PC-9 (cell line): ENCODE measurements at regions not wholly inside any gene's neighbourhood (a gene's known extent, or its start where the extent isn't known, plus 50 kb on each side); places are given as distances from the start of the nearest gene placed in this dataset.

Experiments
- EZH2 ChIP-seq: fragments of 200-600 bp; sonication (generic); IDR thresholded peaks from 2 replicates; pipeline ENCODE4 v1.8.0; 2017; ENCODE audit warnings: antibody characterized with exemption, low read depth
- TF ChIP-seq, protein P1 (sequence below): fragments of 200-600 bp; sonication (generic); conservative IDR thresholded peaks from 2 replicates; pipeline ENCODE4 v1.6.1; 2017; ENCODE audit warnings: mixed run types, antibody characterized with exemption, mild to moderate bottlenecking, moderate library complexity

DNA sequence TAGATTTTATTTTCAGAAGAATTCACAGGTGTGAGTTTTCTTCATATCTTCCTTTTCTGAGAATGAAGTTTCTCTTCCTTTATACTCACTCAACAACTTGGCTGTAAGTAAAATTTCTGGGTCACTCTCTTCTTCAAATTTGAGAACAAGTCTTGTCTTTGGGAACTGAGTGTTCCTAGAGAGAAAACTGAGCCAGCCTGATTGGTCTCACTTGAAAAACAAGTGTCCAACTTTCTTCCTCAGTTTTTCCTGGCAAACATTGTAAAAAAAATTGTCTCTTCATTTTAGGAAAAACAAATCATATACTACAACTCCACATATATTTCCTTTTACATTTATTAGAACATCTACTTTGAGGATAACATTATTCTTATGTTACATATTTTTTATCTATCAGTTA is 156.1 kb upstream of the GHR start:
- TF ChIP-seq, protein P1, sequence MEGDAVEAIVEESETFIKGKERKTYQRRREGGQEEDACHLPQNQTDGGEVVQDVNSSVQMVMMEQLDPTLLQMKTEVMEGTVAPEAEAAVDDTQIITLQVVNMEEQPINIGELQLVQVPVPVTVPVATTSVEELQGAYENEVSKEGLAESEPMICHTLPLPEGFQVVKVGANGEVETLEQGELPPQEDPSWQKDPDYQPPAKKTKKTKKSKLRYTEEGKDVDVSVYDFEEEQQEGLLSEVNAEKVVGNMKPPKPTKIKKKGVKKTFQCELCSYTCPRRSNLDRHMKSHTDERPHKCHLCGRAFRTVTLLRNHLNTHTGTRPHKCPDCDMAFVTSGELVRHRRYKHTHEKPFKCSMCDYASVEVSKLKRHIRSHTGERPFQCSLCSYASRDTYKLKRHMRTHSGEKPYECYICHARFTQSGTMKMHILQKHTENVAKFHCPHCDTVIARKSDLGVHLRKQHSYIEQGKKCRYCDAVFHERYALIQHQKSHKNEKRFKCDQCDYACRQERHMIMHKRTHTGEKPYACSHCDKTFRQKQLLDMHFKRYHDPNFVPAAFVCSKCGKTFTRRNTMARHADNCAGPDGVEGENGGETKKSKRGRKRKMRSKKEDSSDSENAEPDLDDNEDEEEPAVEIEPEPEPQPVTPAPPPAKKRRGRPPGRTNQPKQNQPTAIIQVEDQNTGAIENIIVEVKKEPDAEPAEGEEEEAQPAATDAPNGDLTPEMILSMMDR: no peak
- no peak for TF ChIP-seq EZH2
